GM19395 (cell line): ENCODE measurements at regions not wholly inside any gene's neighbourhood (a gene's known extent, or its start where the extent isn't known, plus 50 kb on each side); places are given as distances from the start of the nearest gene placed in this dataset.
"Not testable (repeated sequence)": the region's sequence is repeated elsewhere in the genome, so short reads cannot be mapped to it uniquely, and the experiment has no call there.

Experiments
- ATAC-seq: cut with Tn5 transposase; IDR thresholded peaks from one replicate; pipeline ENCODE4 v1.9.1; 2021; ENCODE audit warnings: mild to moderate bottlenecking, moderate library complexity; ENCODE audit not compliant: unreplicated experiment

- no peak for ATAC-seq
These were observed 126.4 kb downstream of the KBTBD2 start for GRCh38 chr7:32765185-32765584.

- ATAC-seq, result no peak
These were observed 128.7 kb downstream of the KBTBD2 start for GRCh38 chr7:32762925-32763293.

- ATAC-seq, result not testable (repeated sequence)
These were observed 129.2 kb downstream of the KBTBD2 start for GRCh38 chr7:32762206-32762924.

GRCh38 chr7:32761451-32762205, 129.9 kb downstream of the KBTBD2 start:
- no peak for ATAC-seq

- ATAC-seq, result not testable (repeated sequence)
These were observed 130.8 kb downstream of the KBTBD2 start for GRCh38 chr7:32760755-32761154.

- not testable (repeated sequence) for ATAC-seq
These were observed 131.7 kb downstream of the KBTBD2 start for GRCh38 chr7:32759859-32760258.

- ATAC-seq, result not testable (repeated sequence)
These were observed 137.7 kb downstream of the KBTBD2 start for GRCh38 chr7:32753872-32754271.

- not testable (repeated sequence) for ATAC-seq
These were observed 143.2 kb downstream of the KBTBD2 start for GRCh38 chr7:32748337-32748736.

- ATAC-seq, result not testable (repeated sequence)
These were observed 144.0 kb downstream of the KBTBD2 start for GRCh38 chr7:32747443-32748148.

- ATAC-seq, result not testable (repeated sequence)
These were observed 149.6 kb downstream of the KBTBD2 start for GRCh38 chr7:32741853-32742476.

GRCh38 chr7:32739749-32740148, 151.8 kb downstream of the KBTBD2 start:
- ATAC-seq, result not testable (repeated sequence)

- not testable (repeated sequence) for ATAC-seq
These were observed 153.2 kb downstream of the KBTBD2 start for GRCh38 chr7:32738390-32738789.

- ATAC-seq, result not testable (repeated sequence)
These were observed 158.8 kb downstream of the KBTBD2 start for GRCh38 chr7:32732767-32733166.

- not testable (repeated sequence) for ATAC-seq
These were observed 162.3 kb downstream of the KBTBD2 start for GRCh38 chr7:32729335-32729675.

GRCh38 chr7:32728412-32729334, 162.9 kb downstream of the KBTBD2 start:
- ATAC-seq, result peak; percentile 76

GRCh38 chr7:32727483-32728411, 163.8 kb downstream of the KBTBD2 start:
- ATAC-seq, result peak; percentile 58

GRCh38 chr7:32722837-32723236, 168.7 kb downstream of the KBTBD2 start:
- ATAC-seq, result not testable (repeated sequence)

GRCh38 chr7:32694182-32694581, 197.4 kb downstream of the KBTBD2 start:
- ATAC-seq, result no peak
